Kidney epithelial cell (primary cell): ENCODE measurements at regions not wholly inside any gene's neighbourhood (a gene's known extent, or its start where the extent isn't known, plus 50 kb on each side); places are given as distances from the start of the nearest gene placed in this dataset.

ENCODE experiments used
- DNase-seq: peaks from one replicate; pipeline ENCODE4 v3.0.0-alpha.2; 2010; ENCODE audit warnings: low read depth
- H3K27me3 ChIP-seq: 2 replicates; pipeline ENCODE4 v1.6.0; 2011; ENCODE audit warnings: low read length; ENCODE audit not compliant: control insufficient read depth, insufficient read depth
- H3K36me3 ChIP-seq: 2 replicates; pipeline ENCODE4 v1.5.1; 2011; ENCODE audit warnings: low read length; ENCODE audit not compliant: control insufficient read depth, insufficient read depth
- H3K4me3 ChIP-seq: 2 replicates; pipeline ENCODE4 v1.5.1; 2011; ENCODE audit warnings: low read depth, mild to moderate bottlenecking, control low read depth, low read length
- CTCF ChIP-seq: IDR thresholded peaks from 2 replicates; pipeline ENCODE4 v1.5.1; 2011; ENCODE audit warnings: mild to moderate bottlenecking, moderate library complexity, low read length, control low read depth, inconsistent platforms; ENCODE audit not compliant: insufficient read depth, poor library complexity, severe bottlenecking

- Histone ChIP-seq H3K27me3 (no peaks in the 10 kb centered on the region), H3K36me3 (no peaks in the 10 kb centered on the region), H3K4me3 (no peak overlapping the region)
- TF ChIP-seq CTCF = no peak
- no peak for DNase-seq
These were observed 105.0 kb downstream of the SNAPC1 start for GRCh38 chr14:61866932-61867920.

GRCh38 chr14:61868846-61869245 lies 106.6 kb downstream of the SNAPC1 start:
- no peak for DNase-seq
- no peak for TF ChIP-seq CTCF
- no peaks in the 10 kb centered on the region for H3K36me3 ChIP-seq
- H3K4me3 ChIP-seq = no peak overlapping the region
- H3K27me3 ChIP-seq = no peaks in the 10 kb centered on the region

- Histone ChIP-seq H3K36me3 (no peaks in the 10 kb centered on the region), H3K27me3 (no peaks in the 10 kb centered on the region), H3K4me3 (no peak overlapping the region)
- no peak for DNase-seq
- no peak for TF ChIP-seq CTCF
These were observed 107.9 kb downstream of the SNAPC1 start for GRCh38 chr14:61870163-61870562.

- no peaks in the 10 kb centered on the region for H3K27me3 ChIP-seq
These were observed 110.2 kb downstream of the SNAPC1 start for GRCh38 chr14:61872452-61872851.

GRCh38 chr14:61875483-61875882 lies 113.3 kb downstream of the SNAPC1 start:
- TF ChIP-seq CTCF = no peak
- no peaks in the 10 kb centered on the region for H3K27me3 ChIP-seq
- H3K36me3 ChIP-seq = no peaks in the 10 kb centered on the region
- DNase-seq = no peak
- H3K4me3 ChIP-seq = no peak overlapping the region

More at GRCh38 chr14:61872452-61872851, 110.2 kb downstream of the SNAPC1 start:
- no peaks in the 10 kb centered on the region for H3K36me3 ChIP-seq
- no peak for TF ChIP-seq CTCF
- H3K4me3 ChIP-seq = no peak overlapping the region
- no peak for DNase-seq
